Neural cell (in vitro differentiated cells): ENCODE measurements at regions not wholly inside any gene's neighbourhood (a gene's known extent, or its start where the extent isn't known, plus 50 kb on each side); places are given as distances from the start of the nearest gene placed in this dataset.

Experiments
- H2AFZ ChIP-seq: fragments of 200-600, 300-800 bp; sonication (generic), shearing (Covaris generic); 2 replicates; pipeline ENCODE4 v1.6.0; 2014; ENCODE audit warnings: low read depth, mild to moderate bottlenecking, antibody characterized with exemption, low read length, moderate library complexity
- H3F3A ChIP-seq: fragments of 200-600 bp; shearing (Covaris generic); 2 replicates; pipeline ENCODE4 v1.6.1; 2016; ENCODE audit warnings: mild to moderate bottlenecking, moderate library complexity, mixed read lengths, antibody characterized with exemption, low read length; ENCODE audit not compliant: insufficient read depth, poor library complexity, severe bottlenecking
- H3K27ac ChIP-seq: fragments of 200-600, 300-800 bp; sonication (generic), shearing (Covaris generic); 2 replicates; pipeline ENCODE4 v1.5.1; 2014; ENCODE audit warnings: mild to moderate bottlenecking, low read length, moderate library complexity
- H3K27me3 ChIP-seq: fragments of 300-800, 200-600 bp; sonication (generic), shearing (Covaris generic); 2 replicates; pipeline ENCODE4 v1.6.0; 2014; ENCODE audit warnings: mild to moderate bottlenecking, low read depth, low read length, moderate library complexity; ENCODE audit not compliant: insufficient read depth
- H3K36me3 ChIP-seq: fragments of 300-800, 200-600 bp; sonication (generic), shearing (Covaris generic); 2 replicates; pipeline ENCODE4 v1.5.1; 2014; ENCODE audit warnings: mild to moderate bottlenecking, antibody characterized with exemption, low read length, moderate library complexity; ENCODE audit not compliant: insufficient read depth
- H3K4me2 ChIP-seq: fragments of 300-800, 200-600 bp; sonication (generic), shearing (Covaris generic); 2 replicates; pipeline ENCODE4 v1.6.0; 2014; ENCODE audit warnings: mild to moderate bottlenecking, low read length
- H3K4me3 ChIP-seq: fragments of 300-800, 200-600 bp; sonication (generic), shearing (Covaris generic); 2 replicates; pipeline ENCODE4 v1.5.1; 2014; ENCODE audit warnings: mild to moderate bottlenecking, low read length, moderate library complexity
- H3K79me2 ChIP-seq: fragments of 200-600 bp; shearing (Covaris generic); replicated peaks from 2 replicates; pipeline ENCODE4 v1.6.0; 2014; ENCODE audit warnings: mild to moderate bottlenecking, low read length, moderate library complexity; ENCODE audit not compliant: insufficient read depth
- H3K9ac ChIP-seq: fragments of 300-800, 200-600 bp; sonication (generic), shearing (Covaris generic); 2 replicates; pipeline ENCODE4 v1.6.1; 2016; ENCODE audit warnings: mild to moderate bottlenecking, low read length, mixed read lengths
- H3K9me2 ChIP-seq: fragments of 200-600 bp; shearing (Covaris generic); 2 replicates; pipeline ENCODE4 v1.6.1; 2016; ENCODE audit warnings: mild to moderate bottlenecking, low read length, mixed read lengths; ENCODE audit not compliant: insufficient read depth
- H3K9me3 ChIP-seq: fragments of 200-600, 300-800 bp; sonication (generic), shearing (Covaris generic); 2 replicates; pipeline ENCODE4 v1.6.1; 2016; ENCODE audit warnings: mild to moderate bottlenecking, mixed run types, low read length, moderate library complexity, mixed read lengths
- H4K20me1 ChIP-seq: fragments of 200-600 bp; shearing (Covaris generic); 2 replicates; pipeline ENCODE4 v1.6.1; 2016; ENCODE audit warnings: mild to moderate bottlenecking, mixed run types; ENCODE audit not compliant: insufficient read depth
- CTCF ChIP-seq: fragments of 450-650 bp; IDR thresholded peaks from 2 replicates; pipeline ENCODE4 v1.5.1; 2014; ENCODE audit warnings: antibody characterized with exemption, mild to moderate bottlenecking, moderate library complexity; ENCODE audit not compliant: poor library complexity, severe bottlenecking
- EP300 ChIP-seq: fragments of 450-650 bp; conservative IDR thresholded peaks from 2 replicates; pipeline ENCODE4 v1.6.1; 2014; ENCODE audit warnings: antibody characterized with exemption, mild to moderate bottlenecking, moderate library complexity; ENCODE audit not compliant: poor library complexity, severe bottlenecking
- EZH2 ChIP-seq: fragments of 200-600, 300-800 bp; shearing (Covaris generic), sonication (generic); IDR thresholded peaks from 2 replicates; pipeline ENCODE4 v1.6.1; 2014; ENCODE audit warnings: antibody characterized with exemption, low read length, borderline replicate concordance, mild to moderate bottlenecking; ENCODE audit not compliant: insufficient read depth, poor library complexity, severe bottlenecking
- MXI1 ChIP-seq: fragments of 450-650 bp; conservative IDR thresholded peaks from 2 replicates; pipeline ENCODE4 v1.6.1; 2014; ENCODE audit warnings: antibody characterized with exemption, mild to moderate bottlenecking; ENCODE audit not compliant: poor library complexity, severe bottlenecking
- POLR2AphosphoS5 ChIP-seq: IDR thresholded peaks from 2 replicates; pipeline ENCODE4 v1.6.1; 2012
- RAD21 ChIP-seq: fragments of 450-650 bp; conservative IDR thresholded peaks from 2 replicates; pipeline ENCODE4 v1.6.1; 2014; ENCODE audit warnings: antibody characterized with exemption, mild to moderate bottlenecking, moderate library complexity
- REST ChIP-seq: IDR thresholded peaks from 2 replicates; pipeline ENCODE4 v1.6.1; 2012; ENCODE audit warnings: borderline replicate concordance
- SMC3 ChIP-seq: fragments of 450-650 bp; conservative IDR thresholded peaks from 2 replicates; pipeline ENCODE4 v1.6.1; 2014; ENCODE audit warnings: antibody characterized with exemption, mild to moderate bottlenecking, moderate library complexity; ENCODE audit not compliant: poor library complexity
- TAF1 ChIP-seq: IDR thresholded peaks from 2 replicates; pipeline ENCODE4 v1.6.1; 2012; ENCODE audit warnings: low read depth

GRCh38 chr2:109712123-109712449 is 82.0 kb upstream of the RGPD5 start:
- TF ChIP-seq EZH2 (no peak), REST (no peak), MXI1 (no peak), EP300 (no peak), POLR2AphosphoS5 (no peak), CTCF (no peak), RAD21 (no peak), SMC3 (no peak), TAF1 (no peak)
- no peak overlapping the region for H3K4me2 ChIP-seq
- H2AFZ ChIP-seq, result no peak overlapping the region
- no peaks in the 10 kb centered on the region for H4K20me1 ChIP-seq
- no peaks in the 10 kb centered on the region for H3K27me3 ChIP-seq
- H3K9ac ChIP-seq, result no peak overlapping the region
- no peak overlapping the region for H3K27ac ChIP-seq
- H3K79me2 ChIP-seq, result no peaks in the 10 kb centered on the region
- no peaks in the 10 kb centered on the region for H3K36me3 ChIP-seq
- H3K9me2 ChIP-seq, result no peaks in the 10 kb centered on the region
- H3F3A ChIP-seq, result no peaks in the 10 kb centered on the region
- H3K9me3 ChIP-seq, result no peaks in the 10 kb centered on the region
- H3K4me3 ChIP-seq, result no peak overlapping the region

GRCh38 chr2:109712746-109713145 is 81.4 kb upstream of the RGPD5 start:
- Histone ChIP-seq H3K36me3 (no peaks in the 10 kb centered on the region), H3K27ac (no peak overlapping the region), H3K9me2 (no peaks in the 10 kb centered on the region), H3K9me3 (no peaks in the 10 kb centered on the region), H4K20me1 (no peaks in the 10 kb centered on the region), H3K79me2 (no peaks in the 10 kb centered on the region), H3K4me2 (no peak overlapping the region), H3K9ac (no peak overlapping the region), H3K4me3 (no peak overlapping the region), H3K27me3 (no peaks in the 10 kb centered on the region), H3F3A (no peaks in the 10 kb centered on the region), H2AFZ (no peak overlapping the region)
- TF ChIP-seq REST (no peak), POLR2AphosphoS5 (no peak), EP300 (no peak), CTCF (no peak), RAD21 (no peak), SMC3 (no peak), TAF1 (no peak), EZH2 (no peak)
